ENCODE measurements at regions not wholly inside any gene's neighbourhood (a gene's known extent, or its start where the extent isn't known, plus 50 kb on each side); places are given as distances from the start of the nearest gene placed in this dataset.

DNA sequence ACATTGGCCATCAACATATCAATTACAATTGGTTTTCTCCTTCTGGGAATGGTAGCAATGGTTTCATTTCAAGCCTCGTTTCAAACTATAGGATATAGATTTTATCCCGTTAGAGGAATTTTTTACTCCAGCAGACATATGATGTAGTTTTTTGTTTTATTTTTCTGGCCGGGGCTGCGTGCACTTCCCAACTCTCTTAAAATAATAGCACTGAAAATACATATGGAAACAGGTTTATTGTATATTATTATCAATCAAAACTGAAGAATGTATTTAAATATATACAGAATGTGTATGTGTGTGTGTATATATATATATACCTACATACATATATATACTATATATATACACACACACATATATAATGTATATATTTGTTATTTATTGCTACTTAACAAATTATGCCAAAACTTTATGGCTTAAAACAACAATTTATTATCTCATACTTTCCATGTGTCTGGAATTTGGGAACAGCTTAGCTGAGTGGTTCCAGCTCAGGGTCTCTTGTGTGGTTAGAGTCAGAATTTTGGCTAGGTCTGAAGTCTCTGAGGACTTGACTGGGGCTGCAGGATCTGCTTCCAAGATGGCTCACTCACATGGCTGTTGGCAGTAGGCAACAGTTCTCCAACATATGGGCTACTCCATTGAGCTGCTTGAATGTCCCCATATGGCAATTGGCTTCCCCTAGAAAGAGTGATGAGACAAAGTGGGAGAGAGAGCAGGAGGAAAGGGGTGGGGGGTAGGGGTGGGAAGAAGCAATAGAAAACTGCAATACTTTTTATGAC is 314.1 kb downstream of the PPP1R2C start:
- TF ChIP-seq, protein P1, sequence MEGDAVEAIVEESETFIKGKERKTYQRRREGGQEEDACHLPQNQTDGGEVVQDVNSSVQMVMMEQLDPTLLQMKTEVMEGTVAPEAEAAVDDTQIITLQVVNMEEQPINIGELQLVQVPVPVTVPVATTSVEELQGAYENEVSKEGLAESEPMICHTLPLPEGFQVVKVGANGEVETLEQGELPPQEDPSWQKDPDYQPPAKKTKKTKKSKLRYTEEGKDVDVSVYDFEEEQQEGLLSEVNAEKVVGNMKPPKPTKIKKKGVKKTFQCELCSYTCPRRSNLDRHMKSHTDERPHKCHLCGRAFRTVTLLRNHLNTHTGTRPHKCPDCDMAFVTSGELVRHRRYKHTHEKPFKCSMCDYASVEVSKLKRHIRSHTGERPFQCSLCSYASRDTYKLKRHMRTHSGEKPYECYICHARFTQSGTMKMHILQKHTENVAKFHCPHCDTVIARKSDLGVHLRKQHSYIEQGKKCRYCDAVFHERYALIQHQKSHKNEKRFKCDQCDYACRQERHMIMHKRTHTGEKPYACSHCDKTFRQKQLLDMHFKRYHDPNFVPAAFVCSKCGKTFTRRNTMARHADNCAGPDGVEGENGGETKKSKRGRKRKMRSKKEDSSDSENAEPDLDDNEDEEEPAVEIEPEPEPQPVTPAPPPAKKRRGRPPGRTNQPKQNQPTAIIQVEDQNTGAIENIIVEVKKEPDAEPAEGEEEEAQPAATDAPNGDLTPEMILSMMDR (IDR thresholded peaks at IDR 0.05): no peak
- no peak for TF ChIP-seq POLR2A (IDR thresholded peaks at IDR 0.05)

Measured in Peyer's patch (tissue), 4 donors.